ENCODE measurements at regions not wholly inside any gene's neighbourhood (a gene's known extent, or its start where the extent isn't known, plus 50 kb on each side); places are given as distances from the start of the nearest gene placed in this dataset.

DNA sequence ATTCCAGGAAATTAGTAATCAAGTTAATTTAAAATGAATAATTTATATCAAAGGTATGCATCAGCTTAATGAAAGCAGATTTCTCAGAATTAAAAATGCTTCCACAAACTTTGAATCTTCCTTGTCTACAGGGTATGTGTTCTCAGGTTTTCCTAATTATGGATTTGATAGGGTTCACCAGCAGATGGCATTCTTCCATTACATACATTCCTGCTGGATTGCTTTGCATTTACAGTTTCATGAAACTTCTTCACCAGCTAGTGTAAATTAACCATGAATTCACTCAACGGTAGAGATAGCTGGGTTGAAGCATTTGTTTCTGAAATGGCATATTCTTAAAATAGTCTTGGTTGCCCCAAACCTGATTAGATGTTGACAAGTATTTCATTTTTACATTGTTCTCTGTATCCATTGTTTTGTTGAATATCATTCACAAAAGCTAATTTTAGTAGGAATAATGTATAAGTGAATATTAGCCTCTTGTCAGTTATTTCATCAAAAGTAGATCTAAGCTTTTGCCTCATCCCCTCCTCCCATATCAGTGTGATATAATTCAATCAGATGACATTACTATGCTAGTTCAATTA is 68.7 kb upstream of the WDR41 start:
- Histone ChIP-seq H3K9me3 (ENCODE audit: control insufficient read depth, low read length) (no peaks in the 10 kb centered on the region), H3K4me2 (ENCODE audit: low read length) (no peak overlapping the region), H2AFZ (no peak overlapping the region), H3K36me3 (ENCODE audit: control insufficient read depth, insufficient read depth, low read length) (no peaks in the 10 kb centered on the region), H3K79me2 (no peaks in the 10 kb centered on the region), H3K4me1 (no peaks in the 10 kb centered on the region), H3K27ac (no peak overlapping the region), H3K4me3 (ENCODE audit: low read depth, low read length) (no peak overlapping the region), H3K27me3 (ENCODE audit: control insufficient read depth, insufficient read depth, low read length) (no peaks in the 10 kb centered on the region), H3K9ac (no peak overlapping the region)
- TF ChIP-seq, protein P1, sequence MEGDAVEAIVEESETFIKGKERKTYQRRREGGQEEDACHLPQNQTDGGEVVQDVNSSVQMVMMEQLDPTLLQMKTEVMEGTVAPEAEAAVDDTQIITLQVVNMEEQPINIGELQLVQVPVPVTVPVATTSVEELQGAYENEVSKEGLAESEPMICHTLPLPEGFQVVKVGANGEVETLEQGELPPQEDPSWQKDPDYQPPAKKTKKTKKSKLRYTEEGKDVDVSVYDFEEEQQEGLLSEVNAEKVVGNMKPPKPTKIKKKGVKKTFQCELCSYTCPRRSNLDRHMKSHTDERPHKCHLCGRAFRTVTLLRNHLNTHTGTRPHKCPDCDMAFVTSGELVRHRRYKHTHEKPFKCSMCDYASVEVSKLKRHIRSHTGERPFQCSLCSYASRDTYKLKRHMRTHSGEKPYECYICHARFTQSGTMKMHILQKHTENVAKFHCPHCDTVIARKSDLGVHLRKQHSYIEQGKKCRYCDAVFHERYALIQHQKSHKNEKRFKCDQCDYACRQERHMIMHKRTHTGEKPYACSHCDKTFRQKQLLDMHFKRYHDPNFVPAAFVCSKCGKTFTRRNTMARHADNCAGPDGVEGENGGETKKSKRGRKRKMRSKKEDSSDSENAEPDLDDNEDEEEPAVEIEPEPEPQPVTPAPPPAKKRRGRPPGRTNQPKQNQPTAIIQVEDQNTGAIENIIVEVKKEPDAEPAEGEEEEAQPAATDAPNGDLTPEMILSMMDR (IDR thresholded peaks at IDR 0.05): peak; percentile 40

DNA sequence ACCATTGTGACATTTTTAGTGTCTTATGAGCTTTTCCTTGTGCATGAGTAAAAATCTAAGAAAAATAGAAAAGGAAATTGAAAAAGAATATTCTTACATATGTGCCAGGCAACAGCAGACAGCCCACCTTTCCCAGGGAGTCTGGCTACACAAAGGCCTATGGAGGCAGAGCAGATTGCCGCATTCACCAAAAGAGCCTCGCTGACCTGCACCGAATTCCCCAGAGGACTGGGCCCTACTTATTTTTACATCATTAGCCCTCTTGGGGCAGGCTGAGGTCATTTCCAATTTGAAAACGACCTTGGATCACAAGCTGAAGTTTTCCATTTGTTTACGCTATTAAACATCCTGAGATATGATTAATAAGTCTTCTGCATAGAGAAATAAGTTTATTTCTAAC is 66.2 kb upstream of the WDR41 start:
- no peak overlapping the region for H3K9ac ChIP-seq
- no peak overlapping the region for H3K27ac ChIP-seq
- H3K9me3 ChIP-seq (ENCODE audit: control insufficient read depth, low read length): no peaks in the 10 kb centered on the region
- H2AFZ ChIP-seq: no peak overlapping the region
- no peaks in the 10 kb centered on the region for H3K27me3 ChIP-seq (ENCODE audit: control insufficient read depth, insufficient read depth, low read length)
- H3K36me3 ChIP-seq (ENCODE audit: control insufficient read depth, insufficient read depth, low read length): no peaks in the 10 kb centered on the region
- TF ChIP-seq, protein P1 (IDR thresholded peaks at IDR 0.05): no peak
- H3K4me3 ChIP-seq (ENCODE audit: low read depth, low read length): no peak overlapping the region
- no peaks in the 10 kb centered on the region for H3K79me2 ChIP-seq
- no peak overlapping the region for H3K4me2 ChIP-seq (ENCODE audit: low read length)
- no peaks in the 10 kb centered on the region for H3K4me1 ChIP-seq

DNA sequence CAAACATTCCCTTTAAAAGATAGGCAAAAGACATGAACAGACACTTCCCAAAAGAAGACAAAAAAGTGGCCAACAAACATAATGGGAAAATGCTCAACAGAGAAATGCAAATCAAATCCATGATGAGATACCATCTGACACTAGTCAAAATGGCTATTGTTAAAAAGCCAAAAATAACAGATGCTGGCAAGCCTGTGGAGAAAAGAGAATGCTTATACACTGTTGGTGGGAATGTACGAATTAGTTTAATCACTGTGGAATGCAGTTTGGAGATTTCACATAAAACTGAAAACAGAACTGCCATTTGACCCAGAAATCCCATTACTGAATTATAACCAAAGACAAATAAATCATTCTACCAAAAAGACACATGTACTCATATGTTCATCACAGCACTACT is 58.3 kb upstream of the WDR41 start:
- H3K4me2 ChIP-seq (ENCODE audit: low read length): no peak overlapping the region
- no peaks in the 10 kb centered on the region for H3K9me3 ChIP-seq (ENCODE audit: control insufficient read depth, low read length)
- no peak overlapping the region for H3K9ac ChIP-seq
- H3K27me3 ChIP-seq (ENCODE audit: control insufficient read depth, insufficient read depth, low read length): no peaks in the 10 kb centered on the region
- H2AFZ ChIP-seq: no peak overlapping the region
- no peaks in the 10 kb centered on the region for H3K36me3 ChIP-seq (ENCODE audit: control insufficient read depth, insufficient read depth, low read length)
- TF ChIP-seq, protein P1 (IDR thresholded peaks at IDR 0.05): no peak
- H3K4me3 ChIP-seq (ENCODE audit: low read depth, low read length): no peak overlapping the region
- H3K27ac ChIP-seq: no peak overlapping the region
- H3K79me2 ChIP-seq: no peaks in the 10 kb centered on the region
- no peaks in the 10 kb centered on the region for H3K4me1 ChIP-seq

DNA sequence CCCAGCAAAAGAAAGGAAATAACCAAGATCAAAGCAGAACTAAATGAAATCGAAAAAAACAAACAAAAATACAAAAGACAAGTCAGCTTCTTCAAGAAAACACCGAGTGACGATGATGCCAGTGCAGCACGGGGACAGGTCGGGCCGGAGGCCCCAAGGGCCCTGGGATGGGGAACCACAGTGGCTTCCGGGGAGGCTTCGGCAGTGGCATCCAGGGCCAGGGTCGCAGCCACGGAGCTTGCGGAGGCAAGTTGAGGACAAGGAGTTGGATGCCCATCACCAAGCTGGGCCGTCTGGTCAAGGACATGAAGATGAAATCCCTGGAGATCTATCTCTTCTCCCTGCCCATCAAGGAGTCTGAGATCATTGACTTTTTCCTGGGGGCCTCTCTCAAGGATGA is 53.2 kb upstream of the WDR41 start:
- TF ChIP-seq, protein P1 (IDR thresholded peaks at IDR 0.05): no peak
- Histone ChIP-seq H3K4me3 (ENCODE audit: low read depth, low read length) (no peak overlapping the region), H3K9me3 (ENCODE audit: control insufficient read depth, low read length) (no peaks in the 10 kb centered on the region), H3K9ac (no peak overlapping the region), H3K4me2 (ENCODE audit: low read length) (no peak overlapping the region), H3K27me3 (ENCODE audit: control insufficient read depth, insufficient read depth, low read length) (no peaks in the 10 kb centered on the region), H3K36me3 (ENCODE audit: control insufficient read depth, insufficient read depth, low read length) (no peaks in the 10 kb centered on the region), H3K79me2 (no peaks in the 10 kb centered on the region), H3K27ac (no peak overlapping the region), H3K4me1 (no peaks in the 10 kb centered on the region), H2AFZ (no peak overlapping the region)
